Kidney (tissue), 13 donors: ENCODE measurements at regions not wholly inside any gene's neighbourhood (a gene's known extent, or its start where the extent isn't known, plus 50 kb on each side); places are given as distances from the start of the nearest gene placed in this dataset.

ENCODE experiments used
- DNase-seq, 5 donors: peaks; one replicate each; pipeline ENCODE4 v3.0.0-alpha.2; 2013 to 2020
- FAIRE-seq: peaks from 2 replicates; lab custom pipeline; 2012; peaks lifted over from hg19 to GRCh38; lab: Jason Lieb, UNC
- H3K27ac ChIP-seq, 2 donors: one replicate each; pipeline ENCODE4 v1.7.0; 2013; ENCODE audit warnings: low read depth in 2 of 2, low read length in 2 of 2, inconsistent platforms in 1 of 2
- H3K27me3 ChIP-seq: one replicate; pipeline ENCODE4 v1.7.1; 2013; ENCODE audit warnings: low read length, inconsistent platforms; ENCODE audit not compliant: control insufficient read depth, insufficient read depth
- H3K36me3 ChIP-seq, 3 donors: one replicate each; pipeline versions ENCODE4 v1.7.0 to v1.7.1; 2013; ENCODE audit warnings: low read length in 3 of 3, control low read depth in 1 of 3, inconsistent platforms in 1 of 3; ENCODE audit not compliant: insufficient read depth in 3 of 3, control insufficient read depth in 2 of 3
- H3K4me1 ChIP-seq, 3 donors: one replicate each; pipeline versions ENCODE4 v1.7.0 to v1.7.1; 2013; ENCODE audit warnings: low read length in 3 of 3, inconsistent platforms in 1 of 3, low read depth in 1 of 3; ENCODE audit not compliant: control insufficient read depth in 2 of 3, insufficient read depth in 2 of 3
- H3K4me3 ChIP-seq, 3 donors: one replicate each; pipeline versions ENCODE4 v1.7.0 to v1.8.1; 2013; ENCODE audit warnings: low read length in 3 of 3, control low read depth in 1 of 3, inconsistent platforms in 1 of 3
- H3K9ac ChIP-seq, 3 donors: one replicate each; pipeline versions ENCODE4 v1.7.0 to v1.7.1; 2013; ENCODE audit warnings: low read length in 3 of 3, control low read depth in 1 of 3, inconsistent platforms in 1 of 3
- H3K9me3 ChIP-seq, 3 donors: one replicate each; pipeline versions ENCODE4 v1.7.0 to v1.7.1; 2013; ENCODE audit warnings: low read length in 3 of 3, control low read depth in 1 of 3, inconsistent platforms in 1 of 3; ENCODE audit not compliant: control insufficient read depth in 2 of 3, insufficient read depth in 1 of 3
- CTCF ChIP-seq: IDR thresholded peaks from 3 replicates; pipeline ENCODE4 v1.5.1; 2012; ENCODE audit warnings: mild to moderate bottlenecking, moderate library complexity, borderline replicate concordance; ENCODE audit not compliant: insufficient read depth; ENCODE audit errors: extremely low read depth
- intact Hi-C: fragments of 100-400 bp; cut with DNase I; formaldehyde crosslinking; loops from one replicate; pipeline ENCODE4 v1.11.1; 2022
- donor health status: control.
- donor health status: control.
- donor health status: control.
- donor health status: control.
- donor health status: control.
- donor health status: DM: yes; HTN: yes; CAD: no.
- donor health status: Normal renal cell carcinoma (clear cell type).

- FAIRE-seq = no peak
- no peak overlapping the region for H3K4me3 ChIP-seq
These were observed 109.0 kb upstream of the FSTL4 start for GRCh38 chr5:133721365-133721764.

GRCh38 chr5:133718457-133718856 lies 106.1 kb upstream of the FSTL4 start:
- Histone ChIP-seq H3K9ac (no peak overlapping the region), H3K27ac (no peak overlapping the region), H3K27me3 (no peaks in the 10 kb centered on the region), H3K36me3 (no peaks in the 10 kb centered on the region), H3K9me3 (peaks cover 0 to 11% (median 6%) of the 10 kb centered on the region in 3 donors), H3K4me1 (no peaks in the 10 kb centered on the region), H3K4me3 (no peak overlapping the region)
- FAIRE-seq (no peak), DNase-seq (no peak)
- no peak for TF ChIP-seq CTCF
- intact Hi-C loops = no loop called here

More at GRCh38 chr5:133721365-133721764, 109.0 kb upstream of the FSTL4 start:
- TF ChIP-seq CTCF = no peak
- intact Hi-C loops = no loop called here
- no peaks in the 10 kb centered on the region for H3K27me3 ChIP-seq
- H3K4me1 ChIP-seq = no peaks in the 10 kb centered on the region
- H3K9ac ChIP-seq = no peak overlapping the region
- H3K36me3 ChIP-seq = no peaks in the 10 kb centered on the region
- peaks cover 0 to 11% (median 6%) of the 10 kb centered on the region in 3 donors for H3K9me3 ChIP-seq
- no peak for DNase-seq
- no peak overlapping the region for H3K27ac ChIP-seq

GRCh38 chr5:133716532-133717183 lies 104.3 kb upstream of the FSTL4 start:
- Histone ChIP-seq H3K27me3 (no peaks in the 10 kb centered on the region), H3K4me3 (no peak overlapping the region), H3K36me3 (no peaks in the 10 kb centered on the region), H3K9ac (no peak overlapping the region), H3K4me1 (no peaks in the 10 kb centered on the region), H3K9me3 (peaks cover 0 to 6% (median 0%) of the 10 kb centered on the region in 3 donors), H3K27ac (no peak overlapping the region)
- intact Hi-C loops = no loop called here
- no peak for DNase-seq
- no peak for FAIRE-seq
- no peak for TF ChIP-seq CTCF

- Histone ChIP-seq H3K36me3 (no peaks in the 10 kb centered on the region), H3K4me3 (no peak overlapping the region), H3K9ac (no peak overlapping the region), H3K9me3 (no peaks in the 10 kb centered on the region), H3K4me1 (no peaks in the 10 kb centered on the region), H3K27me3 (no peaks in the 10 kb centered on the region), H3K27ac (no peak overlapping the region)
- DNase-seq = peak in 1 of 5 donors; percentile 12
- no peak for TF ChIP-seq CTCF
- intact Hi-C loops = no loop called here
- FAIRE-seq = no peak
These were observed 103.3 kb upstream of the FSTL4 start for GRCh38 chr5:133715616-133716015.
